NT2/D1 (cell line): ENCODE measurements at regions not wholly inside any gene's neighbourhood (a gene's known extent, or its start where the extent isn't known, plus 50 kb on each side); places are given as distances from the start of the nearest gene placed in this dataset.

Source experiments
- SUZ12 ChIP-seq: IDR thresholded peaks from 2 replicates; pipeline ENCODE4 v1.6.1; 2011; ENCODE audit not compliant: insufficient read length, insufficient read depth; ENCODE audit errors: extremely low read depth
- YY1 ChIP-seq: IDR thresholded peaks from 2 replicates; pipeline ENCODE4 v1.6.1; 2011; ENCODE audit not compliant: insufficient read length, insufficient read depth
- ZNF274 ChIP-seq: IDR thresholded peaks from 2 replicates; pipeline ENCODE4 v1.6.1; 2011; ENCODE audit warnings: mild to moderate bottlenecking, low read depth, low read length

DNA sequence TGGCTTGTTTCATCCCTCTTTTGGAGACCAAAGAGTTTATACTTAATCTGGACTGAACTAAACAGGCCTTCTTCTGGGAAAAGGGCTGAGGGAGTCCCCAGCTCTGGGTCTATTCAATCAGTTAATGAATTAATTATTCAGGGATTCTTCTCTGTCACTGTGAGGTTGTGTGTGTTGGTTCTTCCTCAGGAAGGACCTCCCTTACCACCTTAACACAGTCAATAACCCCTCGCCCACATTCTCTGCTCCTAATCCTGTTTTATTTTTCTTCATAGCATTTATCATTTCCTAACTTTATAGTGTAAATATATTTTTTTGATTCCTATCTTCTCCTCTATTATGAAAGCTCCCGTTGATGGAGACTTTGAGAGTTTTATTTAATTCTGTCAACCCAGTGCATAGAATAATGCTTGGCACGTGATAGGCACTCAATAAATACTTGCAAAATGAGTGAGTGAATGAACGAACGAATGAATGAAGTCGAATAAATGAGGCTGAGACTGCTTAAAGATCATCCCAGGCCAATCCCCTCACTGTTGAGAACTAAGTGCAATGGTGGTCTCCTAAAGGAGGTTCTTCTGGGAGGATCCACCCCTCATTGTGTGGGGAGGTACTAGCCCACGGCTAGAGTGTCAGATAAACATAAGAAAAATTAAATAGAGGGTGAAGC is 179.6 kb upstream of the JARID2 start:
- TF ChIP-seq YY1 (no peak), SUZ12 (no peak), ZNF274 (no peak)
